ENCODE measurements at regions not wholly inside any gene's neighbourhood (a gene's known extent, or its start where the extent isn't known, plus 50 kb on each side); places are given as distances from the start of the nearest gene placed in this dataset.

GRCh38 chr15:67968564-67968963 is 85.6 kb upstream of the PIAS1 start:
- no peak for TF ChIP-seq POLR2A (IDR thresholded peaks at IDR 0.05)
- TF ChIP-seq CTCF (IDR thresholded peaks at IDR 0.05) = no peak
